Upper lobe of left lung (tissue), 6 donors: ENCODE measurements at regions not wholly inside any gene's neighbourhood (a gene's known extent, or its start where the extent isn't known, plus 50 kb on each side); places are given as distances from the start of the nearest gene placed in this dataset.

Source experiments
- ATAC-seq, 2 donors: fragments of 200-7000 bp; cut with Tn5 transposase; one replicate each; pipeline ENCODE4 v1.9.1; 2022; ENCODE audit warnings: mild to moderate bottlenecking in 2 of 2, moderate library complexity in 2 of 2; ENCODE audit not compliant: low FRiP score in 2 of 2
- DNase-seq, 2 donors: peaks; one replicate each; pipeline ENCODE4 v3.0.0-alpha.2; 2019 to 2020
- H3K27ac ChIP-seq, 4 donors: fragments of 200-600 bp; sonication (generic); one replicate each; pipeline ENCODE4 v1.5.1; 2016 to 2019
- H3K27me3 ChIP-seq, 4 donors: fragments of 200-600 bp; sonication (generic); one replicate each; pipeline ENCODE4 v1.5.1; 2017 to 2019
- H3K36me3 ChIP-seq, 4 donors: fragments of 200-600 bp; sonication (generic); one replicate each; pipeline ENCODE4 v1.5.1; 2016 to 2019
- H3K4me1 ChIP-seq, 4 donors: fragments of 200-600 bp; sonication (generic); one replicate each; pipeline ENCODE4 v1.5.1; 2018 to 2019
- H3K4me3 ChIP-seq, 4 donors: fragments of 200-600 bp; sonication (generic); one replicate each; pipeline ENCODE4 v1.5.1; 2017 to 2019; ENCODE audit warnings: mild to moderate bottlenecking in 2 of 4, moderate library complexity in 1 of 4
- H3K9me3 ChIP-seq, 4 donors: fragments of 200-600 bp; sonication (generic); one replicate each; pipeline ENCODE4 v1.5.1; 2018 to 2019
- CTCF ChIP-seq, 6 experiments: fragments of 450-650 bp in 4 of 6; fragments of 200-600 bp in 2 of 6; sonication (generic) in 2 of 6; IDR thresholded peaks; one replicate each; pipeline ENCODE4 v1.5.1; 2016 to 2019; ENCODE audit warnings: antibody characterized with exemption in 6 of 6
- EP300 ChIP-seq, 4 donors: sonication (generic); formaldehyde crosslinking; IDR thresholded peaks; one replicate each; pipeline ENCODE4 v1.5.1; 2017; ENCODE audit warnings: antibody characterized with exemption in 4 of 4, control low read depth in 2 of 4
- POLR2A ChIP-seq, 4 donors: fragments of 450-650 bp; IDR thresholded peaks; one replicate each; pipeline ENCODE4 v1.5.1; 2016 to 2017; ENCODE audit warnings: antibody characterized with exemption in 4 of 4, mild to moderate bottlenecking in 2 of 4
- POLR2AphosphoS5 ChIP-seq, 2 donors: sonication (generic); formaldehyde crosslinking; IDR thresholded peaks; one replicate each; pipeline ENCODE4 v1.5.1; 2017; ENCODE audit warnings: antibody characterized with exemption in 2 of 2
- WGBS, 2 donors: methylation state at CpG; one replicate each; pipeline ENCODE4 v1.1.5; 2017 to 2018; 5-methylcytosine and 5-hydroxymethylcytosine counted together
- donor health status: DM: no; HTN: no; CAD: no; lungs with moderate emphysema.
- donor health status: DM: no; HTN: yes; CAD: no; lungs with severe emphysema.

DNA sequence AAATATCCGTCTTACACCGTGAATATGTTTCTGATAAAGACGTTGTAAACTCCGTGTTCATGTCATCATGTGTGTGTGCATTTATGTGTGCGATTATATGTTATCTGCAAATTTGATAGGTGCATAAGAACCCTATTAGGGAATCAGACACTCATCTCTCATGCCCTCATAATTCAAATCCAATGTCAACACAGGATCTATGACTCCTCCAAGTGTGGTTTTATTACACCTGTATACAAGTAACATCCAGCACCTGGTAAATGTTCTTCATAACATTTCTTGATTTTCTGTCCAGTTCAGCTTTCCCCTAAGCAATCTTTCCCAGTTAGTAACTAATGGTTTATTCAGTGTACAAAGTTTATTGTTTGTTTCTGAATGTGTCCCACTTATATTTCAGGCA is 681.9 kb downstream of the CDH11 start:
- Histone ChIP-seq H3K9me3 (no peaks in the 10 kb centered on the region), H3K36me3 (no peaks in the 10 kb centered on the region), H3K4me1 (no peaks in the 10 kb centered on the region), H3K27ac (no peak overlapping the region), H3K4me3 (no peak overlapping the region), H3K27me3 (no peaks in the 10 kb centered on the region)
- ATAC-seq (no peak), DNase-seq (no peak)
- TF ChIP-seq POLR2A (IDR thresholded peaks at IDR 0.05) (no peak), EP300 (IDR thresholded peaks at IDR 0.05) (no peak), POLR2AphosphoS5 (IDR thresholded peaks at IDR 0.05) (no peak), CTCF (IDR thresholded peaks at IDR 0.05) (no peak)
- 82 to 85% methylated on average over 5 of the region's 5 CpGs for WGBS, 2 donors

GRCh38 chr16:64437706-64438324 is 684.0 kb downstream of the CDH11 start:
- ATAC-seq = no peak
- no peaks in the 10 kb centered on the region for H3K4me1 ChIP-seq
- no peaks in the 10 kb centered on the region for H3K27me3 ChIP-seq
- H3K27ac ChIP-seq = no peak overlapping the region
- H3K9me3 ChIP-seq = no peaks in the 10 kb centered on the region
- 74 to 78% methylated on average over 9 of the region's 9 CpGs for WGBS, 2 donors
- no peaks in the 10 kb centered on the region for H3K36me3 ChIP-seq
- no peak for TF ChIP-seq POLR2A (IDR thresholded peaks at IDR 0.05)
- no peak for TF ChIP-seq POLR2AphosphoS5 (IDR thresholded peaks at IDR 0.05)
- TF ChIP-seq EP300 (IDR thresholded peaks at IDR 0.05) = no peak
- no peak for TF ChIP-seq CTCF (IDR thresholded peaks at IDR 0.05)
- DNase-seq = no peak
- no peak overlapping the region for H3K4me3 ChIP-seq

DNA sequence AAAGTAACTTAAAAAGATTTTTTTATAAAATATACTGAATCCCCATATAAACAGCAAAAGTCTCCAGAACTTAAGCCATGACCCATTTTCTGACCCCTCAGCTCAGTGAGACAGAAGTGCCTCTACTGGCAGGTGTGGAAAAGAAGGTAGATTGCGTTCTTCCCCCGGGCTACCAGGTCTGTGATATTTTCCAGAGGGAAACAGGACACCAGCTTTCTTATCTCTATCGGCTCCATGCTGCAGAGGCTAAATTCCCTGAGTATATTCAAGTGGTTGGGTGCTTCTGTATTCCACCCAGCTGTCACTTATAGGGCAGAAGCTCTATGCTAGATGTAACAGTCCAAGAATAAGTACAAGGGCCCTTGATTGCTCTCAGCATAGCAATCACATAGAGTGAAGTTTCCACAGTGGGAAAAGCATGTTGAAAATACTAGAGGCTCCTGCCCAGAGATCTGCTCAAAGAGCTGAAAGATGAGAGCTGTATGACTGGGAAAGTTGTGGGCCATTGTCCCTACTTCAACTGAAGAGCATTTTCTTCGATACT is 687.3 kb downstream of the CDH11 start:
- no peak overlapping the region for H3K27ac ChIP-seq
- ATAC-seq = no peak
- TF ChIP-seq EP300 (IDR thresholded peaks at IDR 0.05) = no peak
- no peak for TF ChIP-seq CTCF (IDR thresholded peaks at IDR 0.05)
- TF ChIP-seq POLR2AphosphoS5 (IDR thresholded peaks at IDR 0.05) = no peak
- TF ChIP-seq POLR2A (IDR thresholded peaks at IDR 0.05) = no peak
- H3K27me3 ChIP-seq = no peaks in the 10 kb centered on the region
- H3K4me1 ChIP-seq = no peaks in the 10 kb centered on the region
- no peak overlapping the region for H3K4me3 ChIP-seq
- no peaks in the 10 kb centered on the region for H3K9me3 ChIP-seq
- no peak for DNase-seq
- no peaks in the 10 kb centered on the region for H3K36me3 ChIP-seq
- 68 to 75% methylated on average over 4 of the region's 4 CpGs for WGBS, 2 donors

DNA sequence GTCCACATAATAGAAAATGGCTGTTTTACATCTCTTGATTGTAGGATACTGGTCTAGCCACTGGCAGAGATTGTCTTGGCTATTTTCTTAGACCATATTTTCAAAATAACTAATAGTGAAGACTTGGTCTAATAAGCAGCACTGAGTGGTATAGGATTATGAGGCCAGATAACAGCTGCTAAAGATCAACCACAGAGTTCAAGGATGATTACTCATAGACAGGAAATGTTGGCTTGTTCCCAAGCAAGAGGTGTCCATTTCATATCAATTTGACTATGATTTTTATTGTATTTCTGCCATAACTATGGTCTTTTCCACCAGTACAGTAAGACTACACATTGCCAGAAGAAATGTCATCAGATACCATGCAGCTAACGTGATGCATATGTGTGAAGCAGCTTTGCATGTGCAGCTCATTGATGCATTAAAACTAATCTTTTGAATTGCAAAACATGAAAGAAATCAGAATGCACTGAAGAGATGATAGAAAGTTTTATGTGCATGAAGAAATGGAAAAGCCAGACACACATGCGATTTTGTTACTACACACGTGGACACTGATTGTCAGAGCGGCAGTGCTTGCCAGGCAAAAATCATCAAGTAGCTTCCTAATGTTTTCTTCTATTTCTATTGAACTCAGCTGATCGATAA is 693.3 kb downstream of the CDH11 start:
- Histone ChIP-seq H3K4me1 (no peaks in the 10 kb centered on the region), H3K27me3 (no peaks in the 10 kb centered on the region), H3K4me3 (no peak overlapping the region), H3K27ac (no peak overlapping the region), H3K36me3 (no peaks in the 10 kb centered on the region), H3K9me3 (no peaks in the 10 kb centered on the region)
- TF ChIP-seq CTCF (IDR thresholded peaks at IDR 0.05) (no peak), POLR2A (IDR thresholded peaks at IDR 0.05) (no peak), POLR2AphosphoS5 (IDR thresholded peaks at IDR 0.05) (no peak), EP300 (IDR thresholded peaks at IDR 0.05) (no peak)
- DNase-seq = no peak
- 76 to 79% methylated on average over 5 of the region's 5 CpGs for WGBS, 2 donors
- ATAC-seq = no peak
